NCI-H2029 treated with DMSO at 0.1 percent for 48 hours (cell line): ENCODE measurements at regions not wholly inside any gene's neighbourhood (a gene's known extent, or its start where the extent isn't known, plus 50 kb on each side); places are given as distances from the start of the nearest gene placed in this dataset.

Experiments used
- DNase-seq: peaks from one replicate; lab custom pipeline; 2025; lab: John Stamatoyannopoulos, UW

DNA sequence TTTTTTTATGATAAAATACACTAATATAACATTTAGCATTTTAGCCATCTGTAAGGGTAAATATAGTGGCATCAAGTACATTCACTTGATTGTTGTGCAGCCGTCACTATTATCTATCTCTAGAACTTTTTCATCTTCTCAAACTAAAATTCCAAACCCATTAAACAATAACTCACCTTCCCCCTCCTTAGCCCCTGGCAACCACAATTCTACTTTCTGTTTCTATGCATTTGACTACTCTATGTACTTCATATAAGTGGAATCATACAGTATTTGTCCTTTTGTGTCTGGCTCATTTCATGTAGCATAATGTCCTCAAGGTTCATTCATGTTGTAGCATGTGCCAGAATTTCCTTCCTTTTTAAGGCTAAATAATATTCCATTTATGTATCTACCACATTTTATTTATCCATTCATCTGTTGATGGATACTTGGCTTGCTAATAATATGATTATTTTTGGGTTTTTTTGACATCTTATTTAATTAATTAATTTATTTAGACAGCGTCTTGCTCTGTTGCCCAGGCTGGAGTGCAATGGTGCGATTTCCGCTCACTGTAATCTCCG, 69.6 kb upstream of the MACF1 start:
- DNase-seq = no peak

- no peak for DNase-seq
Measured at GRCh38 chr1:39136638-39137037, 67.9 kb upstream of the MACF1 start.

- DNase-seq = no peak
Measured at GRCh38 chr1:39139723-39140360, 64.7 kb upstream of the MACF1 start.

GRCh38 chr1:39141925-39142324, 62.6 kb upstream of the MACF1 start:
- no peak for DNase-seq

GRCh38 chr1:39142401-39143060, 62.0 kb upstream of the MACF1 start:
- DNase-seq = peak; percentile 100

- no peak for DNase-seq
Measured at GRCh38 chr1:39144924-39145323, 59.6 kb upstream of the MACF1 start.

GRCh38 chr1:39145331-39145965, 59.0 kb upstream of the MACF1 start:
- no peak for DNase-seq

DNA sequence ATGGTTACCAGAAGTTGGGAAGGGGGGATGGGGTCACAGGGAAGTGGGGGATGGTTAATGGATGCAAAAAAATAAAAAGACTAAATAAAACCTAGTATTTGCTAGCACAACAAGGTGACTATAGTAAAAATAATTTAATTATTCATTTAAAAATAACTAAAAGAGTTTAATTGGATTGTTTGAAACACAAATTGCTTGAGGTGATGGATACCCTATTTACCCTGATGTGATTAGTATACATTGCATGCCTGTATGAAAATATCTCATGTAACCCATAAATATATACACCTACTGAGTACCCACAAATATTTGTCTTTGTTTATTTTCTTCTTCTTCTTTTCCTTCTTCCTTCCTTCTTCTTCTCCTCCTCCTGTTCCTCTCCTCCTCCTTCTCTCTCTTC, 57.8 kb upstream of the MACF1 start:
- no peak for DNase-seq

DNA sequence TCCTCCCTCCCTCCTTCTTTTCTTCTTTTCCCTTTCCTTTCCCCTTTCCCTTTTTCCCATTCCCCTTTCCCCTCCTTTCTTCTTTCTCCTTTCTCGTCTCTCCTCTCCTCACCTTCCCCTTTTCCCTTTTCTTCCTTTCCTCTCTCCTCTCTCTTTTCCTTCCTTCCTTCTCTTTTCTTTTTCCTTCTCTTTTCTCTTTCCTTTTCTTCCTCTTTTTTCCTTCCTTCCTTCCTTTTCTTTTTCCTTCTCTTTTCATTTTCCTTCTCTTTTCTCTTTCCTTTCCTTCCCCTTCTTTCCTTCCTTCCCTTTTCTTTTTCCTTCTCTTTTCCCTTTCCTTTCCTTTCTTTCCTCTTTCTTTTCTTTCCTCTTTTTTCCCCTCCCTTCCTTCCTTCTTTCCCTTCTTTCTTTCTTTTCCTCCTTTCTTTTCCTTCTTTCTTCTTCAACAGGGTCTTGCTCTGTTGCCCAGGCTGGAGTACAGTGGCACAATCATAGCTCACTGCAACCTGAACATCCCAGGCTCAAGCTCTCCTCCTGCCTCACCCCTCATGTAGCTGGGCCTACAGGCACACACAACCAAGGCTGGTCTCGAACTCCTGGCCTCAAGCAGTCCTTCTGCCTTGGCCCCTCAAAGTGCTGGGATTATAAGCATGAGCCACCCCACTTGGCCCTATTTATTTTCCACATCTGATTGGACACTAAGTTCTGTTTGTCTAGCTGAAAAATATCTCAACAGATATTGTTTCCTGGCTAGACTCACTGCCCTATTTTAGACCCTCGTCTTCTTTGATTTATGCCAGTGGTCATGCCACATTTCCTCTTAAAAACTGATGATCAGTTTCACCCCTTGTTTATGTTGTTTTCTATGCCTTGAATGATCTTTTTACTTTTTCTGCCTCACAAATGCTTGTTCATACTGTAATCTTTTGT, 57.1 kb upstream of the MACF1 start:
- DNase-seq = no peak

DNA sequence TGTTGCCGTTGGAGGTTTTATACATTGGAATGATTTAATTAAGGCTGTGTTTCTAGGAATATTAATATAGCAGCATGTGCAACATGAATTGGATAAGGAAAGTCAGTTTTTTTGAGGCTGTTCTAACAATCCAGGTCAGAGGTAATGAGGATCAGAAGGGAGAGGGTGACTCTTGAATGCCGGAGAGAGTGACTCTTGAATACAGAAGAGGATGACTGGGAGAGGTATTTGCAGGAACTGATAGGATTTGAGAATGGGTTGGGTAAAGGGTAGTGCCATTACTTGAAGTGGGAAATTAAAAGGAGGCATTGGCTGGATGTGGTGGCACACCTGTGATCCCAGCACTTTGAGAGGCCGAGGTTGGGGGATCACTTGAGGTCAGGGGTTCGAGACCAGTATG, 55.6 kb upstream of the MACF1 start:
- peak; percentile 94 for DNase-seq

DNA sequence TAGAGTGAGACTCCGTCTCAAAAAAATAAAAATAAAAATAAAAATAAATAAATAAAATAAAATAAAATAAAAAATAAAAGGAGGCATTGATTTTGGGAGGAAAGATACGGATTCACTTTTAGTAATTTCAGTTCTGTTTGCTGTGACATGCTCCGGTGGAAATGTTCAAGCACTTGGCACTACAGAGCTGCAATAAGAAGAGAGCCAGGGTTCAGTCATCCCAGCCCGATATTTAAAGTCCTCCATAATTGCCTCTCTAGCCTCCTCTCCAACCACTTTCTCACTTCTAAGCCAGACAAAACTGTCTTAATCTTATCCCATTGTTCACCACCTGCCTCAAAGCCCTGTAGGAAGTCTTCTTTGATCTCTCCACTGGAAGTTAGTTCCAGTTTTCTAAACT, 55.0 kb upstream of the MACF1 start:
- peak; percentile 92 for DNase-seq

DNA sequence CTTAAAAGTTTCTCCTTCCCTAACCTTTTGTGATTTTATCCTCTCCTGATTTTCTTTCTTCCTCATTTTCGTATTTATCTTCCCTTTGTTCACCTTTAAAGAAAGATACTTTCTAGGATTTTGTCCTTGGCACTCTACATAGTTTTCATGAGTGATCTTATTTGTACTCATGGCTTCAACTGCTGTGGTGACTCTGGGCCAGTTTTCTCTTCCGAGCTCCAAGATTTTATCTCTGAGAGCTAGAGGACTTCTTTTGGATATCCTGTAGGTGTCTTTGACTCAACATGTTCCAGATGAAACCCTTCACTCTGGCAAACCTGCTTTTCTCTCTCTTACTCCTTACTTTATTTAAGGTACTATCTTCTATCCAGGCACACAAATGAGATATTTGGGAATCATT, 53.7 kb upstream of the MACF1 start:
- no peak for DNase-seq

GRCh38 chr1:39151267-39151666, 53.2 kb upstream of the MACF1 start:
- DNase-seq = no peak

- no peak for DNase-seq
Measured at GRCh38 chr1:39152923-39153322, 51.6 kb upstream of the MACF1 start.

- DNase-seq = peak; percentile 96
Measured at GRCh38 chr1:39153684-39154083, 50.8 kb upstream of the MACF1 start.

GRCh38 chr1:39154553-39155421, 49.7 kb upstream of the MACF1 start:
- DNase-seq = peak; percentile 100
